Astrocyte (in vitro differentiated cells and primary cell): ENCODE measurements at regions not wholly inside any gene's neighbourhood (a gene's known extent, or its start where the extent isn't known, plus 50 kb on each side); places are given as distances from the start of the nearest gene placed in this dataset.

Experiments
- DNase-seq: peaks from one replicate; pipeline ENCODE4 v3.0.0-alpha.2; 2010; ENCODE audit warnings: low read depth
- FAIRE-seq: peaks from 2 replicates; lab custom pipeline; 2011; peaks lifted over from hg19 to GRCh38; lab: Jason Lieb, UNC
- H2AFZ ChIP-seq: 2 replicates; pipeline ENCODE4 v1.6.0; 2012; ENCODE audit warnings: low read depth, low read length, inconsistent platforms
- H3K27ac ChIP-seq: 2 replicates; pipeline ENCODE4 v1.5.1; 2011; ENCODE audit warnings: low read depth, low read length, inconsistent platforms
- H3K27me3 ChIP-seq: 2 replicates; pipeline ENCODE4 v1.6.0; 2011; ENCODE audit warnings: low read length, inconsistent platforms; ENCODE audit not compliant: insufficient read depth
- H3K36me3 ChIP-seq: 2 replicates; pipeline ENCODE4 v1.5.1; 2011; ENCODE audit warnings: low read length, inconsistent platforms; ENCODE audit not compliant: insufficient read depth
- H3K4me1 ChIP-seq: 2 replicates; pipeline ENCODE4 v1.5.1; 2011; ENCODE audit warnings: low read length, inconsistent platforms; ENCODE audit not compliant: insufficient read depth
- H3K4me2 ChIP-seq: 2 replicates; pipeline ENCODE4 v1.6.0; 2012; ENCODE audit warnings: low read length, inconsistent platforms
- H3K4me3 ChIP-seq: 2 replicates; pipeline ENCODE4 v1.5.1; 2011; ENCODE audit warnings: low read depth, mild to moderate bottlenecking, low read length, inconsistent platforms; ENCODE audit not compliant: insufficient read depth
- H3K79me2 ChIP-seq: 2 replicates; pipeline ENCODE4 v1.6.0; 2012; ENCODE audit warnings: mild to moderate bottlenecking, low read length, inconsistent platforms; ENCODE audit not compliant: insufficient read depth
- H3K9ac ChIP-seq: 2 replicates; pipeline ENCODE4 v1.6.0; 2012; ENCODE audit warnings: mild to moderate bottlenecking, low read length, inconsistent platforms
- H3K9me3 ChIP-seq: 2 replicates; pipeline ENCODE4 v1.5.1; 2012; ENCODE audit warnings: low read depth, mild to moderate bottlenecking, low read length, inconsistent platforms; ENCODE audit not compliant: insufficient read depth
- H4K20me1 ChIP-seq: 2 replicates; pipeline ENCODE4 v1.6.0; 2012; ENCODE audit warnings: low read length, inconsistent platforms; ENCODE audit not compliant: insufficient read depth
- H3K27ac Mint-ChIP-seq: one replicate; pipeline ENCODE4 v1.8.0; 2021; ENCODE audit warnings: mild to moderate bottlenecking, mixed read lengths; ENCODE audit not compliant: unreplicated experiment
- H3K27me3 Mint-ChIP-seq: one replicate; pipeline ENCODE4 v1.8.0; 2021; ENCODE audit warnings: low read depth, mixed read lengths; ENCODE audit not compliant: unreplicated experiment
- H3K36me3 Mint-ChIP-seq: one replicate; pipeline ENCODE4 v1.8.0; 2021; ENCODE audit warnings: low read depth, mixed read lengths; ENCODE audit not compliant: unreplicated experiment
- H3K4me1 Mint-ChIP-seq: one replicate; pipeline ENCODE4 v1.8.0; 2021; ENCODE audit warnings: low read depth, mixed read lengths; ENCODE audit not compliant: unreplicated experiment
- H3K4me3 Mint-ChIP-seq: one replicate; pipeline ENCODE4 v1.8.0; 2021; ENCODE audit warnings: mild to moderate bottlenecking, moderate library complexity, mixed read lengths; ENCODE audit not compliant: unreplicated experiment
- H3K9me3 Mint-ChIP-seq: one replicate; pipeline ENCODE4 v1.8.0; 2021; ENCODE audit warnings: mild to moderate bottlenecking, mixed read lengths; ENCODE audit not compliant: unreplicated experiment
- EZH2 ChIP-seq: IDR thresholded peaks from 2 replicates; pipeline ENCODE4 v1.6.1; 2012; ENCODE audit warnings: mild to moderate bottlenecking, low read length, inconsistent platforms; ENCODE audit not compliant: insufficient read depth
- TF ChIP-seq, protein P1 (sequence below): IDR thresholded peaks from 2 replicates; pipeline ENCODE4 v1.5.1; 2011; ENCODE audit warnings: low read depth, mild to moderate bottlenecking, inconsistent platforms, low read length, moderate library complexity; ENCODE audit not compliant: insufficient read depth

DNA sequence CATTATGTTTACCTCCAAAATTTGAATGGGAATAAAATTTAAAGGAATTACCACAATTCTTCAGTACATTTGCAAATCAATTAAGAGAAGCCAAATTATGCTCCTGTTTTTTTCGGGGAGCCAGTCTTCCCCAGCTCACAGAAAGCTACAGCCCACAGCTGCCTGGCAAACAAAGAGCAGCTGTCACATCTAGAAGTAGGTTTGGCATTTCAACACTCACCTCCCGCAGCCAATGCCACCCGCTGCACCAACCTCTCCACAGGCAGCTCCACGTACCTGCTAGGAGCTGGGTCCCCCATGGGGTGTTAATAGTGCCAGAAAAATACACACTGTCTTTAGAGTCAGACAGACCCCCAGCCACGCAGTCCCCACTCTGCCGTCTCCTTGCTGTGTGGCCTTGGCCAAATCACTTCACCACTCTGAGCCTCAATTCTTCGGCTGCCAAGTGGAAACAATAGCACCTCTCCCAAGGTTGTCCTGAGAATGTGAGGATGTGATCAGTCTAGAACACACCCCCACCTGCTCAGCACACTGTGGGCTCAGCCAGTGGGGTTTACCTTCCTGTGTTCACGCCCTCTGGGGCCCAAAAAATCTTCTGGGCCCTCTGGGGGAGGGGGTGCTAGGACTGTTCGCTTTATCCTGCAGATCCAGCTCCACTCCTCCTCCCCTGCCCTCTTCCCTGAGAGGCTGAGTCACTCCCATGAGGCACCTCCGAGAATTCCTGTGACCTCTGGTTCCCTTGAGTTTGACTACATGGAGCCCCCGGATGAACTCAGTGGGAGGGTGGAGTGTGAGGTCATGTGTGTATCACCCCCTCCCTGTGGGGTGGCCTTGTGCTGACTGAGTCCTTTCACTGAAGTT lies 204.3 kb upstream of the GRIK3 start:
- no peak overlapping the region for H3K9ac ChIP-seq
- Mint-ChIP-seq H3K4me3 (no peak overlapping the region), H3K27me3 (peaks cover 47% of the 10 kb centered on the region), H3K27ac (no peak overlapping the region), H3K36me3 (no peaks in the 10 kb centered on the region), H3K9me3 (no peaks in the 10 kb centered on the region), H3K4me1 (peaks cover 4% of the 10 kb centered on the region)
- H3K36me3 ChIP-seq: no peaks in the 10 kb centered on the region
- DNase-seq: no peak
- H2AFZ ChIP-seq: no peak overlapping the region
- no peak overlapping the region for H3K4me2 ChIP-seq
- TF ChIP-seq EZH2: no peak
- TF ChIP-seq, protein P1, sequence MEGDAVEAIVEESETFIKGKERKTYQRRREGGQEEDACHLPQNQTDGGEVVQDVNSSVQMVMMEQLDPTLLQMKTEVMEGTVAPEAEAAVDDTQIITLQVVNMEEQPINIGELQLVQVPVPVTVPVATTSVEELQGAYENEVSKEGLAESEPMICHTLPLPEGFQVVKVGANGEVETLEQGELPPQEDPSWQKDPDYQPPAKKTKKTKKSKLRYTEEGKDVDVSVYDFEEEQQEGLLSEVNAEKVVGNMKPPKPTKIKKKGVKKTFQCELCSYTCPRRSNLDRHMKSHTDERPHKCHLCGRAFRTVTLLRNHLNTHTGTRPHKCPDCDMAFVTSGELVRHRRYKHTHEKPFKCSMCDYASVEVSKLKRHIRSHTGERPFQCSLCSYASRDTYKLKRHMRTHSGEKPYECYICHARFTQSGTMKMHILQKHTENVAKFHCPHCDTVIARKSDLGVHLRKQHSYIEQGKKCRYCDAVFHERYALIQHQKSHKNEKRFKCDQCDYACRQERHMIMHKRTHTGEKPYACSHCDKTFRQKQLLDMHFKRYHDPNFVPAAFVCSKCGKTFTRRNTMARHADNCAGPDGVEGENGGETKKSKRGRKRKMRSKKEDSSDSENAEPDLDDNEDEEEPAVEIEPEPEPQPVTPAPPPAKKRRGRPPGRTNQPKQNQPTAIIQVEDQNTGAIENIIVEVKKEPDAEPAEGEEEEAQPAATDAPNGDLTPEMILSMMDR: no peak
- H3K4me1 ChIP-seq: no peaks in the 10 kb centered on the region
- no peak overlapping the region for H3K4me3 ChIP-seq
- no peaks in the 10 kb centered on the region for H3K79me2 ChIP-seq
- H3K9me3 ChIP-seq: no peaks in the 10 kb centered on the region
- no peak for FAIRE-seq
- H3K27ac ChIP-seq: no peak overlapping the region
- no peaks in the 10 kb centered on the region for H4K20me1 ChIP-seq
- no peaks in the 10 kb centered on the region for H3K27me3 ChIP-seq

- H3K27ac ChIP-seq: no peak overlapping the region
- no peak overlapping the region for H2AFZ ChIP-seq
- no peak overlapping the region for H3K4me3 Mint-ChIP-seq
- no peak overlapping the region for H3K9ac ChIP-seq
- no peaks in the 10 kb centered on the region for H3K79me2 ChIP-seq
- H3K27ac Mint-ChIP-seq: no peak overlapping the region
- no peaks in the 10 kb centered on the region for H3K36me3 ChIP-seq
- peaks cover 48% of the 10 kb centered on the region for H3K27me3 Mint-ChIP-seq
- no peaks in the 10 kb centered on the region for H3K9me3 ChIP-seq
- DNase-seq (no peak), FAIRE-seq (no peak)
- no peak overlapping the region for H3K4me2 ChIP-seq
- no peaks in the 10 kb centered on the region for H3K36me3 Mint-ChIP-seq
- H4K20me1 ChIP-seq: no peaks in the 10 kb centered on the region
- no peaks in the 10 kb centered on the region for H3K9me3 Mint-ChIP-seq
- no peak overlapping the region for H3K4me3 ChIP-seq
- peaks cover 4% of the 10 kb centered on the region for H3K4me1 Mint-ChIP-seq
- no peak for TF ChIP-seq EZH2
- TF ChIP-seq, protein P1: no peak
- no peaks in the 10 kb centered on the region for H3K4me1 ChIP-seq
- H3K27me3 ChIP-seq: no peaks in the 10 kb centered on the region
Measured at GRCh38 chr1:37239225-37239740, 205.0 kb upstream of the GRIK3 start.

DNA sequence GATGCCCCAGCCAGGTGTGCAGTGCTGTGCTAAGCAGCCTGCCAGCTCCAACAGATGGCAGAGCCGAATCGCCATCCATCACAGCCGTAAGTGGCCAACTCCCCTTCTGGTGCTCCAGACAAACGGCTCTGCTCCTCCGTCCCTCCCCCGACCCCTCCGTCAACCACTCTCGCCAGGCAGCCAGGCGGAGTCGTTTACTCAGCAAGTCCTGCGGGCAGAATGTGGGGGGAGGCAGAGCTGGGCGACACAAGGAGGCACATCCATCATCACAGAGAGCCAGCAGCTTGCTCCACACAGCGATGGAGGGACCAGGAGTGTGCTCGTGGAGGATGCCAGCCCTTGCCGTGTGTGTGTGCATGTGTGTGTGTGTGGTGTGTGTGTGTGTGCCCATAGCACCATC lies 206.6 kb upstream of the GRIK3 start:
- H3K27ac Mint-ChIP-seq: no peak overlapping the region
- no peaks in the 10 kb centered on the region for H3K27me3 ChIP-seq
- FAIRE-seq: no peak
- H3K79me2 ChIP-seq: no peaks in the 10 kb centered on the region
- no peaks in the 10 kb centered on the region for H3K36me3 Mint-ChIP-seq
- DNase-seq: no peak
- H3K4me3 Mint-ChIP-seq: no peak overlapping the region
- H3K9me3 Mint-ChIP-seq: no peaks in the 10 kb centered on the region
- no peaks in the 10 kb centered on the region for H3K4me1 ChIP-seq
- H3K4me3 ChIP-seq: no peak overlapping the region
- no peaks in the 10 kb centered on the region for H3K4me1 Mint-ChIP-seq
- H3K9ac ChIP-seq: no peak overlapping the region
- H3K27ac ChIP-seq: no peak overlapping the region
- no peak overlapping the region for H3K4me2 ChIP-seq
- H4K20me1 ChIP-seq: no peaks in the 10 kb centered on the region
- TF ChIP-seq, protein P1: no peak
- H2AFZ ChIP-seq: no peak overlapping the region
- no peaks in the 10 kb centered on the region for H3K9me3 ChIP-seq
- peaks cover 54% of the 10 kb centered on the region for H3K27me3 Mint-ChIP-seq
- H3K36me3 ChIP-seq: no peaks in the 10 kb centered on the region
